ENCODE measurements at regions not wholly inside any gene's neighbourhood (a gene's known extent, or its start where the extent isn't known, plus 50 kb on each side); places are given as distances from the start of the nearest gene placed in this dataset.

DNA sequence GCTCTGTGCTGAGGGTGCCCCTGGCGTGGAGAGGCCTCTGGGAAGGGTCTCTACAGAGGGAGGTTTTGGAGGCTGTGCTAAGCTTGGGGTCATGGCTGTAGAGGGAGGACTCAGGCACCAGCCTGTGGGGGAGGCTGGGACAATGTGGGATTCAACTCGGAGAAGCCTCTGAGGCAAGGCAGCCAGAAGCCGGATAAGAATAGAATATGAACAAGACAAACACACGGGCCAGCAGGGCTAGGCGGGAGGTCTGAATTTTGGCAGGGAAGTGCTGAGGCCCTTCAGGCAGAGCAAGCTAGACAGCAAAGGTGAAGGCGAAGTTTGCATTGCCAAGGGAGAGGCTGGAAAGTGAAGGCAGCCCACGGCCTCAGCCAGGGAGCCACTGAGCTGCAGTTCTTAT, 612.1 kb upstream of the NR2F2 start:
- Histone ChIP-seq H3K9me3 (ENCODE audit: control insufficient read depth in 1 of 2, low read length in 2 of 2) (no peaks in the 10 kb centered on the region), H3K9ac (ENCODE audit: low read depth in 1 of 2, low read length in 2 of 2) (no peak overlapping the region), H3K27me3 (ENCODE audit: control insufficient read depth in 1 of 2, insufficient read depth in 2 of 2, low read length in 2 of 2) (no peaks in the 10 kb centered on the region), H3K36me3 (ENCODE audit: control insufficient read depth in 1 of 2, insufficient read depth in 2 of 2, low read length in 2 of 2) (no peaks in the 10 kb centered on the region), H3K4me1 (ENCODE audit: control insufficient read depth in 1 of 2, insufficient read depth in 2 of 2, low read length in 2 of 2) (no peaks in the 10 kb centered on the region), H3K27ac (ENCODE audit: low read depth, low read length) (no peak overlapping the region), H3K4me3 (ENCODE audit: low read depth in 1 of 2, low read length in 2 of 2) (no peak overlapping the region)

DNA sequence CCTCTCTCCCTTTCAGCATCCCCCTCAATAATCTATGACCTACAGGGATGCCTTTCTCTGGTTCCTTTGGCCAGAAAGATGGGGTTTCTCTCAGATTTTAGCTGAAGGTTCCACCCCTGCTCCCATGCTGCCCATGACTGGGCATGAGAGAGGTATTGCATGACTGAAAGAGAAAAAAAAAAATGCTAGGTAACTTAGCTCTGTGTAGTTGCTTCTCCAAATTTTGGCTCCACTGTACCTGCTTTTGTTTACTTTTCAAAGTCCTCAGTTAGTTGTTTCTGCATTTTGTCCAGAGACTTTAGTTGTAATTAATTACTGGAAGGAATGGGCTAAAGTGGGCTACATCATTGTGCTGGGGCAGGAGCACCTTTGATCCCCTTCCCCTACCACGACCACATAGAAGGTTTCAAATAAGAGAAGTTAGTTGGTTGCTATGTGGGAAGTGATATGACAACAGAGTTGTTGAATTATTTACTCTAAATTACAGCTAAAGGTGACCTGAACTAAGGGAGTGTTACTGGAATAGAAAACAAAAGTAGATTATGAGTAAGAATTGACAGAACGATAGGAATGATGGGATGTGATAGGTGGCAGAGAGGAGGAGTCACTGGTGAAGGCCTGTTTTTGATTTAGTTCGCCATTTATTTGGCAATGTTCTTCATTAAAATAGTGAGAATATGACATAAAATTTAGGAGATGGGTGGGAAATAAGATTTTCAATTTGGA, 605.4 kb upstream of the NR2F2 start:
- no peaks in the 10 kb centered on the region for H3K4me1 ChIP-seq (ENCODE audit: control insufficient read depth in 1 of 2, insufficient read depth in 2 of 2, low read length in 2 of 2)
- H3K9me3 ChIP-seq (ENCODE audit: control insufficient read depth in 1 of 2, low read length in 2 of 2), result no peaks in the 10 kb centered on the region
- no peaks in the 10 kb centered on the region for H3K36me3 ChIP-seq (ENCODE audit: control insufficient read depth in 1 of 2, insufficient read depth in 2 of 2, low read length in 2 of 2)
- H3K4me3 ChIP-seq (ENCODE audit: low read depth in 1 of 2, low read length in 2 of 2), result no peak overlapping the region
- no peak overlapping the region for H3K27ac ChIP-seq (ENCODE audit: low read depth, low read length)
- H3K27me3 ChIP-seq (ENCODE audit: control insufficient read depth in 1 of 2, insufficient read depth in 2 of 2, low read length in 2 of 2), result no peaks in the 10 kb centered on the region
- H3K9ac ChIP-seq (ENCODE audit: low read depth in 1 of 2, low read length in 2 of 2), result no peak overlapping the region

DNA sequence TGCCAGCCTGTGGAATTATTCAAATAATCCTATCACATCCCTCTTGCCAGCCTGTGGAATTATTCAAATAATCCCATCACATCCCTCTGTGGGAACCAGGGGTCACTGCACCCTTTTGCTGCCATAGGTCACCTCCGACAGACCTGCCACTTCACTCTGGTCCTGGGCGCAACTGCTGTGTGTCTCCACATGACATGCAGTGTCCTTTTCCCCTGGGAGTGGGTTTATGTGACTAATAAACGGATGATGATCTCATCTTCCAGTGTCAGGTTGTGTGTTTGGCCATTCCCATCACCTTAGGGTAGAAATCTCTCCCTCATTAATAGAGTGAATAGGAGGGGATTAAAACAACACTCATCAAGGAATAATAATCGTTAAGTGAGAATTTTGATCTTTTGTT, 603.6 kb upstream of the NR2F2 start:
- Histone ChIP-seq H3K4me3 (ENCODE audit: low read depth in 1 of 2, low read length in 2 of 2) (no peak overlapping the region), H3K36me3 (ENCODE audit: control insufficient read depth in 1 of 2, insufficient read depth in 2 of 2, low read length in 2 of 2) (no peaks in the 10 kb centered on the region), H3K9ac (ENCODE audit: low read depth in 1 of 2, low read length in 2 of 2) (no peak overlapping the region), H3K27ac (ENCODE audit: low read depth, low read length) (no peak overlapping the region), H3K9me3 (ENCODE audit: control insufficient read depth in 1 of 2, low read length in 2 of 2) (no peaks in the 10 kb centered on the region), H3K27me3 (ENCODE audit: control insufficient read depth in 1 of 2, insufficient read depth in 2 of 2, low read length in 2 of 2) (no peaks in the 10 kb centered on the region), H3K4me1 (ENCODE audit: control insufficient read depth in 1 of 2, insufficient read depth in 2 of 2, low read length in 2 of 2) (no peaks in the 10 kb centered on the region)

DNA sequence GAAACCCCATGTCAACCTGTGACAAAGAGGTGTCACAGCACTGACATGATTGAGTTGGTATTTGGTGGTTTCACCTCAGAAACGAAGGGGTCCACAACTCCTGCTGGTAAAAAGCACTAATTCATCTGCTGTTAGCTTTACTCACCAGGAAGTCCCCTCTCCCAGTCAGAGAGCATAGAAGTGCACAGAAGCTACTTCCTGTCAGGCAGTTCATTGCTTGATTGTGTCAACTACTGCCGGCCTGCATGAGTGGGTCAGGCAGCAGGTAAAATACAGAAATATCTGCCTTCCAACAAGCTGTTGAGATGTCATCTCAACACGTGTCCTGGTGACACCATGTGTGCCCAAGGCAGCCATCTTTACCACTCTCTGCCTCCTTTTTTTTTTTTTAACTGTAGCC, 596.6 kb upstream of the NR2F2 start:
- Histone ChIP-seq H3K27me3 (ENCODE audit: control insufficient read depth in 1 of 2, insufficient read depth in 2 of 2, low read length in 2 of 2) (no peaks in the 10 kb centered on the region), H3K9ac (ENCODE audit: low read depth in 1 of 2, low read length in 2 of 2) (no peak overlapping the region), H3K36me3 (ENCODE audit: control insufficient read depth in 1 of 2, insufficient read depth in 2 of 2, low read length in 2 of 2) (no peaks in the 10 kb centered on the region), H3K27ac (ENCODE audit: low read depth, low read length) (no peak overlapping the region), H3K9me3 (ENCODE audit: control insufficient read depth in 1 of 2, low read length in 2 of 2) (no peaks in the 10 kb centered on the region), H3K4me3 (ENCODE audit: low read depth in 1 of 2, low read length in 2 of 2) (no peak overlapping the region), H3K4me1 (ENCODE audit: control insufficient read depth in 1 of 2, insufficient read depth in 2 of 2, low read length in 2 of 2) (no peaks in the 10 kb centered on the region)

DNA sequence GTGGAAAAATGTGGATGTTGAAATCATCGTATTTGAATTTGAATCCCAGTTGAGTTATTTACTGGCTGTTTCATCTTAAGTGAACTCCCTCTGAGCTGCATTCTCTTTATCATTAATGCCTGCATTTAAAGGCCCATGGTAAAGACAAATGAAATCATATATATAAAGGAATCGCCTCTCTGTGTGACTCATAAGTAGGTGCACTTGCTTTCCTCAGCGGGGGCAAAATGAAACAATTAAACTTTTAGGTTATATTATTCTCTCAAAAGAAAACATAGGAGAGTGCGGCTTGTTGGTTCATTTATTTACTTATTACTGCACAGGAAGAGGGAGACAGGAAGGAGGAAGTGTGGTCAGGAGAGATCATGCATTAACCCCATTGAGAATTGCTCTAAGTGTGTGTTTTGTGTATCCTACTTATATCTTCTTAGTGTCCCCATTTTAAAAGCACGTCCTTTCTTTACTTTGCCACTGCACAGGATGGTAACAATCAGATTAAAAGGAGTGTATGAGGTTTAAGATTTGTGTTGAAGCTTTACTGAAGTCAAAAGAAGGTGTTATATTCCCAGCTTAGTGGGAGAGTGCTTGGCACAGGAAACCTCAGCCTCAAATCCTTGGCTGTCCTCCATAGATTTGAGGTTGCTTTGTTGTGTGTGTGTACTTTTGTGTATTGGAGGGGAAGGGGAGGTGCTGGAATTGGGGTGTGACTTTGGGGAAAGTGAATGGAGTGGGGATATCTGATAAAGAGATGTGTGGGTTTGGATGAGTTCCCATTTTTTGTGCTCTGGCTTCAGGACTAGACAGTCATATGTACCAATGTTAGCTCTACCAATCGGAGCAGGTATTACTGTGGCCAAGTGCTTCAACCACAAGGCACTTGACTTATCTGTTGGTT, 595.8 kb upstream of the NR2F2 start:
- Histone ChIP-seq H3K4me3 (ENCODE audit: low read depth in 1 of 2, low read length in 2 of 2) (no peak overlapping the region), H3K36me3 (ENCODE audit: control insufficient read depth in 1 of 2, insufficient read depth in 2 of 2, low read length in 2 of 2) (no peaks in the 10 kb centered on the region), H3K9ac (ENCODE audit: low read depth in 1 of 2, low read length in 2 of 2) (no peak overlapping the region), H3K27ac (ENCODE audit: low read depth, low read length) (no peak overlapping the region), H3K4me1 (ENCODE audit: control insufficient read depth in 1 of 2, insufficient read depth in 2 of 2, low read length in 2 of 2) (no peaks in the 10 kb centered on the region), H3K27me3 (ENCODE audit: control insufficient read depth in 1 of 2, insufficient read depth in 2 of 2, low read length in 2 of 2) (no peaks in the 10 kb centered on the region), H3K9me3 (ENCODE audit: control insufficient read depth in 1 of 2, low read length in 2 of 2) (no peaks in the 10 kb centered on the region)

DNA sequence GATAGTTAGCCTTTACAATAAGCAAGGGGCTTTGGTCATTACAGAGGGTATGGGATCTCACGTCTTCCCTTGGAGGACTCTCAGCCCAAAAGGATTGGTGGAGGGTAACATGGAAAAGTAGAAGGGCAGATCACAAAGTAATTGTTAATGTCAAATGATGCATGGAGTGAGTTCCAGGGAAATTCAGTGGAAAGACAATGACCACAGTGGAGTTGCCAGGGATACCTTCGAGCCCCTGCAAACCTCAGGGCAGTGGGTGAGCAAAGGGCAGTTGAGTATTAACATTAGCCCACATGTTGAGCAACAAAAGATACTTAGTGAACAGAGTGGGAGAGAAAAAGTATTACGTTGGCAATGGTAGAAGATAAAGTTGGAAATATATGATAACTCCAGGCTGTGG, 593.4 kb upstream of the NR2F2 start:
- no peaks in the 10 kb centered on the region for H3K4me1 ChIP-seq (ENCODE audit: control insufficient read depth in 1 of 2, insufficient read depth in 2 of 2, low read length in 2 of 2)
- no peak overlapping the region for H3K27ac ChIP-seq (ENCODE audit: low read depth, low read length)
- H3K36me3 ChIP-seq (ENCODE audit: control insufficient read depth in 1 of 2, insufficient read depth in 2 of 2, low read length in 2 of 2), result no peaks in the 10 kb centered on the region
- no peaks in the 10 kb centered on the region for H3K9me3 ChIP-seq (ENCODE audit: control insufficient read depth in 1 of 2, low read length in 2 of 2)
- H3K4me3 ChIP-seq (ENCODE audit: low read depth in 1 of 2, low read length in 2 of 2), result no peak overlapping the region
- H3K27me3 ChIP-seq (ENCODE audit: control insufficient read depth in 1 of 2, insufficient read depth in 2 of 2, low read length in 2 of 2), result no peaks in the 10 kb centered on the region
- no peak overlapping the region for H3K9ac ChIP-seq (ENCODE audit: low read depth in 1 of 2, low read length in 2 of 2)

DNA sequence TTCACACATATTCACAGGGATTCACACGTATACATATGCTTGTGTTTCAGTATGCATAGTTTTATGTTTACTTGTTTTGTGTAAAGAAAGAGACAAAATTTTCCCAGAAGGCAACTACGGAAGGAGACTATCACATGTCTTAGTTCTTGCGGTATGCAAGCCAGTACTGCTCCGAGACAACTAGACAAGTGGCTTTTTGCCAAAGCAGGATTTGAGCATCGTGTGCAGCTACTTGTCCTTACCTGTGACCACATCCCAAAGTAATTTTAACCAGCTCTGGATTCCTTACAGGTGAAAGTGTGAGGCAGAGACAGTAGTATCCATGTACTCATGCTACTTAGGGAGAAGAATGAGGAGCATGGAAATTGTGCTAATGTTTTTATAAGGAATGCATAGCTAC, 591.4 kb upstream of the NR2F2 start:
- no peaks in the 10 kb centered on the region for H3K9me3 ChIP-seq (ENCODE audit: control insufficient read depth in 1 of 2, low read length in 2 of 2)
- H3K4me3 ChIP-seq (ENCODE audit: low read depth in 1 of 2, low read length in 2 of 2), result no peak overlapping the region
- H3K4me1 ChIP-seq (ENCODE audit: control insufficient read depth in 1 of 2, insufficient read depth in 2 of 2, low read length in 2 of 2), result no peaks in the 10 kb centered on the region
- no peaks in the 10 kb centered on the region for H3K27me3 ChIP-seq (ENCODE audit: control insufficient read depth in 1 of 2, insufficient read depth in 2 of 2, low read length in 2 of 2)
- no peak overlapping the region for H3K9ac ChIP-seq (ENCODE audit: low read depth in 1 of 2, low read length in 2 of 2)
- H3K36me3 ChIP-seq (ENCODE audit: control insufficient read depth in 1 of 2, insufficient read depth in 2 of 2, low read length in 2 of 2), result no peaks in the 10 kb centered on the region
- H3K27ac ChIP-seq (ENCODE audit: low read depth, low read length), result no peak overlapping the region

DNA sequence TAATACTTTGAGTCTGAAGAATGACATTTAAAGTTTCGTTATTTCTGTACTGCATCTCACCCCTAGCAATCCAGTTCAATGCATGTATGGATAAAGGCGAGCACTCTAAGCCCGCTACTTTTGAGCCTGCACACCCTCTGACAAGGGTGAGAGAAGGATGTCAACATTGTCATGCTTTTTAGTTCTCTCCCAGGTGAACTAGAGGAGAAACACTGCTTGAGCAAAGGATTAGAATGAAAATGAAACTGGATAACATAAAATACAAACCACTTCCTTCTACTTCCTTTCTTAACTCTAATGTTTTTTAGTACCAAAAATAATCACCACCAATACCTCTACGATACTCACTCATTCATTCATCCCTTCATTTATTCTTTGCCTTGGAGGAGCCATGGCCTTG, 588.7 kb upstream of the NR2F2 start:
- H3K9ac ChIP-seq (ENCODE audit: low read depth in 1 of 2, low read length in 2 of 2), result no peak overlapping the region
- H3K27ac ChIP-seq (ENCODE audit: low read depth, low read length), result no peak overlapping the region
- no peaks in the 10 kb centered on the region for H3K36me3 ChIP-seq (ENCODE audit: control insufficient read depth in 1 of 2, insufficient read depth in 2 of 2, low read length in 2 of 2)
- no peaks in the 10 kb centered on the region for H3K27me3 ChIP-seq (ENCODE audit: control insufficient read depth in 1 of 2, insufficient read depth in 2 of 2, low read length in 2 of 2)
- no peaks in the 10 kb centered on the region for H3K4me1 ChIP-seq (ENCODE audit: control insufficient read depth in 1 of 2, insufficient read depth in 2 of 2, low read length in 2 of 2)
- no peak overlapping the region for H3K4me3 ChIP-seq (ENCODE audit: low read depth in 1 of 2, low read length in 2 of 2)
- H3K9me3 ChIP-seq (ENCODE audit: control insufficient read depth in 1 of 2, low read length in 2 of 2), result no peaks in the 10 kb centered on the region

DNA sequence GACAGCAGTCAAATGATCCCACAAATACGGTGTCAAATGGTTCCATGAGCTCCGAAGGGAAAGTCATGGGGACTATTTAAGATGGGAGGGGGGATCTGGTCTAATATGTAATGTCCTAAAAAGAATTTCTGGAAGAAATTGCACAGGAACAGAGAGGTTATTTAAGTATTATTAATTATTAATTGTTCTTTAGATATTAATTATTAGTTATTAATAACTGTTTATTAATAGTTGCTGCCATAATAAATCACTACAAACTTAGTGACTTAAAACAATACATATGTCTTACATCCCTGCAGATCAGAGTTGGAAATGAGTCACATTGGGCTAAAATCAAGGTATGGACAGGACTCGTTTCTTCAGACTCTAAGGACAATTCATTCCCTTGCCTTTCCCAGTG, 588.2 kb upstream of the NR2F2 start:
- Histone ChIP-seq H3K27ac (ENCODE audit: low read depth, low read length) (no peak overlapping the region), H3K9me3 (ENCODE audit: control insufficient read depth in 1 of 2, low read length in 2 of 2) (no peaks in the 10 kb centered on the region), H3K9ac (ENCODE audit: low read depth in 1 of 2, low read length in 2 of 2) (no peak overlapping the region), H3K36me3 (ENCODE audit: control insufficient read depth in 1 of 2, insufficient read depth in 2 of 2, low read length in 2 of 2) (no peaks in the 10 kb centered on the region), H3K4me3 (ENCODE audit: low read depth in 1 of 2, low read length in 2 of 2) (no peak overlapping the region), H3K4me1 (ENCODE audit: control insufficient read depth in 1 of 2, insufficient read depth in 2 of 2, low read length in 2 of 2) (no peaks in the 10 kb centered on the region), H3K27me3 (ENCODE audit: control insufficient read depth in 1 of 2, insufficient read depth in 2 of 2, low read length in 2 of 2) (no peaks in the 10 kb centered on the region)

DNA sequence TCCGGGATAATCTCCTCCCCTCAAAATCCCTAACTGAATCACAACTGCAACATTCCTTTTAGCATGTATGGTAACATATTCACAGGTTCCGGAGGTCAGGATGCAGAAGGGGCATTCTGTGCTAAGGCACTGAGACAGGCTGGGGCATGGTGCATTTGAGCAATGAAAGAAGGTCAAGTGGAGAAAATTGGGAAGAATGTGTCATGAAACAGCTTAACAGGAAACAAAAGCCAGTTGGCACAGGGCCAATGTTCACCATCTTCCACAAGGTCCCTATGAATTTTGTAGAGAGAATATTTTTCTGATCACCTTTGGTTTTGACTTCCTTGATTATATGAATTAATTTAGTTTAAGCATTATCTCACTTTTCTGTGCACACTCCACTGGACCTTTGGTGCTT, 587.7 kb upstream of the NR2F2 start:
- no peak overlapping the region for H3K9ac ChIP-seq (ENCODE audit: low read depth in 1 of 2, low read length in 2 of 2)
- H3K4me3 ChIP-seq (ENCODE audit: low read depth in 1 of 2, low read length in 2 of 2), result no peak overlapping the region

More for the DNA sequence above, 587.7 kb upstream of the NR2F2 start:
- Histone ChIP-seq H3K27ac (ENCODE audit: low read depth, low read length) (no peak overlapping the region), H3K4me1 (ENCODE audit: control insufficient read depth in 1 of 2, insufficient read depth in 2 of 2, low read length in 2 of 2) (no peaks in the 10 kb centered on the region), H3K9me3 (ENCODE audit: control insufficient read depth in 1 of 2, low read length in 2 of 2) (no peaks in the 10 kb centered on the region), H3K27me3 (ENCODE audit: control insufficient read depth in 1 of 2, insufficient read depth in 2 of 2, low read length in 2 of 2) (no peaks in the 10 kb centered on the region), H3K36me3 (ENCODE audit: control insufficient read depth in 1 of 2, insufficient read depth in 2 of 2, low read length in 2 of 2) (no peaks in the 10 kb centered on the region)

All from duodenal mucosa (tissue), 2 donors.